Astrocyte (in vitro differentiated cells and primary cell): ENCODE measurements at regions not wholly inside any gene's neighbourhood (a gene's known extent, or its start where the extent isn't known, plus 50 kb on each side); places are given as distances from the start of the nearest gene placed in this dataset.

Experiments used
- DNase-seq: peaks from one replicate; pipeline ENCODE4 v3.0.0-alpha.2; 2010; ENCODE audit warnings: low read depth
- FAIRE-seq: peaks from 2 replicates; lab custom pipeline; 2011; peaks lifted over from hg19 to GRCh38; lab: Jason Lieb, UNC
- H2AFZ ChIP-seq: 2 replicates; pipeline ENCODE4 v1.6.0; 2012; ENCODE audit warnings: low read depth, low read length, inconsistent platforms
- H3K27ac ChIP-seq: 2 replicates; pipeline ENCODE4 v1.5.1; 2011; ENCODE audit warnings: low read depth, low read length, inconsistent platforms
- H3K27me3 ChIP-seq: 2 replicates; pipeline ENCODE4 v1.6.0; 2011; ENCODE audit warnings: low read length, inconsistent platforms; ENCODE audit not compliant: insufficient read depth
- H3K36me3 ChIP-seq: 2 replicates; pipeline ENCODE4 v1.5.1; 2011; ENCODE audit warnings: low read length, inconsistent platforms; ENCODE audit not compliant: insufficient read depth
- H3K4me1 ChIP-seq: 2 replicates; pipeline ENCODE4 v1.5.1; 2011; ENCODE audit warnings: low read length, inconsistent platforms; ENCODE audit not compliant: insufficient read depth
- H3K4me2 ChIP-seq: 2 replicates; pipeline ENCODE4 v1.6.0; 2012; ENCODE audit warnings: low read length, inconsistent platforms
- H3K4me3 ChIP-seq: 2 replicates; pipeline ENCODE4 v1.5.1; 2011; ENCODE audit warnings: low read depth, mild to moderate bottlenecking, low read length, inconsistent platforms; ENCODE audit not compliant: insufficient read depth
- H3K79me2 ChIP-seq: 2 replicates; pipeline ENCODE4 v1.6.0; 2012; ENCODE audit warnings: mild to moderate bottlenecking, low read length, inconsistent platforms; ENCODE audit not compliant: insufficient read depth
- H3K9ac ChIP-seq: 2 replicates; pipeline ENCODE4 v1.6.0; 2012; ENCODE audit warnings: mild to moderate bottlenecking, low read length, inconsistent platforms
- H3K9me3 ChIP-seq: 2 replicates; pipeline ENCODE4 v1.5.1; 2012; ENCODE audit warnings: low read depth, mild to moderate bottlenecking, low read length, inconsistent platforms; ENCODE audit not compliant: insufficient read depth
- H4K20me1 ChIP-seq: 2 replicates; pipeline ENCODE4 v1.6.0; 2012; ENCODE audit warnings: low read length, inconsistent platforms; ENCODE audit not compliant: insufficient read depth
- H3K27ac Mint-ChIP-seq: one replicate; pipeline ENCODE4 v1.8.0; 2021; ENCODE audit warnings: mild to moderate bottlenecking, mixed read lengths; ENCODE audit not compliant: unreplicated experiment
- H3K27me3 Mint-ChIP-seq: one replicate; pipeline ENCODE4 v1.8.0; 2021; ENCODE audit warnings: low read depth, mixed read lengths; ENCODE audit not compliant: unreplicated experiment
- H3K36me3 Mint-ChIP-seq: one replicate; pipeline ENCODE4 v1.8.0; 2021; ENCODE audit warnings: low read depth, mixed read lengths; ENCODE audit not compliant: unreplicated experiment
- H3K4me1 Mint-ChIP-seq: one replicate; pipeline ENCODE4 v1.8.0; 2021; ENCODE audit warnings: low read depth, mixed read lengths; ENCODE audit not compliant: unreplicated experiment
- H3K4me3 Mint-ChIP-seq: one replicate; pipeline ENCODE4 v1.8.0; 2021; ENCODE audit warnings: mild to moderate bottlenecking, moderate library complexity, mixed read lengths; ENCODE audit not compliant: unreplicated experiment
- H3K9me3 Mint-ChIP-seq: one replicate; pipeline ENCODE4 v1.8.0; 2021; ENCODE audit warnings: mild to moderate bottlenecking, mixed read lengths; ENCODE audit not compliant: unreplicated experiment
- EZH2 ChIP-seq: IDR thresholded peaks from 2 replicates; pipeline ENCODE4 v1.6.1; 2012; ENCODE audit warnings: mild to moderate bottlenecking, low read length, inconsistent platforms; ENCODE audit not compliant: insufficient read depth
- TF ChIP-seq, protein P1 (sequence below): IDR thresholded peaks from 2 replicates; pipeline ENCODE4 v1.5.1; 2011; ENCODE audit warnings: low read depth, mild to moderate bottlenecking, inconsistent platforms, low read length, moderate library complexity; ENCODE audit not compliant: insufficient read depth

DNA sequence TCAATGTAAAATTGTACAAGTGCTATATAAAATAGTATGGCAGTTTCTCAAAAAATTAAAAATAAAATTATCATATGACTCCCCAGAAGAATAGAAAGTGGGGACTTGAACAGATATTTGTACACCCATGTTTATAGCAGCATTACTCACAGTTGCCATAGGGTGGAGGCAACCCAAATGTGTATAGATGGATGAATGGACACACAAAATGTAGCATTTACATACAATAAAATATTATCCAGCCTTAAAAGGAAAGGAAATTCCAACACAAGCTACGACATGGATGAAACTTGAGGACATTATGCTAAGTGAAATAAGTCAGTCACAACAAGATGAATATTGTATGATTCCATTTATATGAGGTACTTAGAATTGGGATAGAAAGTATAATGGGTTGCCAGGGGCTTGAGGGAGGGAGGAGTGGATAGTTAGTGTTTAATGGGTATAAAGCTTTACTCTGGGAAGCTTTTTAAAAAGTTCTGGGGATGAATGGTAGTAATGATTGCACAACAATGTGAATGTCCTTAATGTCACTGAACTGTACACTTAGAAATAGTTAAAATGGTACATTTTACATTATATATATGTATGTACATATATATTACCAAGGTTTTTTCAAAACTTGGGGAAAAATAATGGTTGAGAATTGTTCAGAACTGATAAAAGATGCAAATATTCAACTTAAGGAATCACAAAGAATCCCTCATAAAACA, 53.0 kb upstream of the ADORA3 start:
- Mint-ChIP-seq H3K4me1 (peaks cover 26% of the 10 kb centered on the region), H3K36me3 (no peaks in the 10 kb centered on the region), H3K27me3 (no peaks in the 10 kb centered on the region), H3K9me3 (no peaks in the 10 kb centered on the region), H3K4me3 (no peak overlapping the region), H3K27ac (no peak overlapping the region)
- H3K36me3 ChIP-seq: no peaks in the 10 kb centered on the region
- no peak overlapping the region for H3K9ac ChIP-seq
- H3K4me3 ChIP-seq: no peak overlapping the region
- peaks cover 16% of the 10 kb centered on the region for H3K4me1 ChIP-seq
- H2AFZ ChIP-seq: no peak overlapping the region
- H3K9me3 ChIP-seq: no peaks in the 10 kb centered on the region
- DNase-seq: no peak
- H3K79me2 ChIP-seq: no peaks in the 10 kb centered on the region
- H4K20me1 ChIP-seq: no peaks in the 10 kb centered on the region
- no peaks in the 10 kb centered on the region for H3K27me3 ChIP-seq
- H3K4me2 ChIP-seq: no peak overlapping the region
- no peak for FAIRE-seq
- no peak overlapping the region for H3K27ac ChIP-seq
- TF ChIP-seq, protein P1, sequence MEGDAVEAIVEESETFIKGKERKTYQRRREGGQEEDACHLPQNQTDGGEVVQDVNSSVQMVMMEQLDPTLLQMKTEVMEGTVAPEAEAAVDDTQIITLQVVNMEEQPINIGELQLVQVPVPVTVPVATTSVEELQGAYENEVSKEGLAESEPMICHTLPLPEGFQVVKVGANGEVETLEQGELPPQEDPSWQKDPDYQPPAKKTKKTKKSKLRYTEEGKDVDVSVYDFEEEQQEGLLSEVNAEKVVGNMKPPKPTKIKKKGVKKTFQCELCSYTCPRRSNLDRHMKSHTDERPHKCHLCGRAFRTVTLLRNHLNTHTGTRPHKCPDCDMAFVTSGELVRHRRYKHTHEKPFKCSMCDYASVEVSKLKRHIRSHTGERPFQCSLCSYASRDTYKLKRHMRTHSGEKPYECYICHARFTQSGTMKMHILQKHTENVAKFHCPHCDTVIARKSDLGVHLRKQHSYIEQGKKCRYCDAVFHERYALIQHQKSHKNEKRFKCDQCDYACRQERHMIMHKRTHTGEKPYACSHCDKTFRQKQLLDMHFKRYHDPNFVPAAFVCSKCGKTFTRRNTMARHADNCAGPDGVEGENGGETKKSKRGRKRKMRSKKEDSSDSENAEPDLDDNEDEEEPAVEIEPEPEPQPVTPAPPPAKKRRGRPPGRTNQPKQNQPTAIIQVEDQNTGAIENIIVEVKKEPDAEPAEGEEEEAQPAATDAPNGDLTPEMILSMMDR: no peak
- TF ChIP-seq EZH2: no peak

DNA sequence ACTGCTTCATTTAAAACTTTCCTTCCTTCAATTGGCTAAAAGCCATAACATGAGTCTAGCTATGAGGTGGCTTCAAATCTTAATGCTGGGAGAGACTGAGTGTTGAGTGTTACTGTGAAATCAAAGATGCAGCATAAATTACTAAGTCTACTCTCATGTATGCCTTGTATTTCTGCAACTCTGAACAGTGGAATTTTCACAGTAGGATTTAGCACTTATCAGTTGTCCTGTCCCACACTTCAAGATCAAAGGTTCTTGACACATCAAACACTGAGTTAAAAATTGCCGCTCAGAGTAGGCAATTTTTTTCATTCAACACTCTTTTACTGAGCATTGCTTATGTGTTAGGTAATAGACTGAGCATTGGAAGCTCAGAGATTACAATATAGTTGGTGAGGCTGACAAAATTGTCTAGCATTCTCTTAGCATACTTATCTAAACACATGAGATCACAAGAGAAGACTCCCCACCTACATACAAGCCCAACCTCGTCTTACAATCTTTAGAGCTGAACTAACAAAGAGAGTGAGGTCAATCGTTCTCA, 56.4 kb upstream of the ADORA3 start:
- Mint-ChIP-seq H3K27me3 (no peaks in the 10 kb centered on the region), H3K9me3 (no peaks in the 10 kb centered on the region), H3K36me3 (no peaks in the 10 kb centered on the region), H3K4me3 (no peak overlapping the region), H3K27ac (peak overlapping the region; percentile 88), H3K4me1 (peaks cover 23% of the 10 kb centered on the region)
- Histone ChIP-seq H3K9me3 (no peaks in the 10 kb centered on the region), H3K79me2 (no peaks in the 10 kb centered on the region), H3K36me3 (no peaks in the 10 kb centered on the region), H2AFZ (peak overlapping the region; percentile 14), H4K20me1 (no peaks in the 10 kb centered on the region), H3K4me1 (peaks cover 28% of the 10 kb centered on the region), H3K4me3 (no peak overlapping the region), H3K4me2 (peak overlapping the region; percentile 64), H3K27me3 (no peaks in the 10 kb centered on the region), H3K27ac (peak overlapping the region; percentile 72), H3K9ac (peak overlapping the region; percentile 53)
- DNase-seq (peak; percentile 90), FAIRE-seq (peak; percentile 59)
- TF ChIP-seq EZH2: no peak
- TF ChIP-seq, protein P1: no peak

DNA sequence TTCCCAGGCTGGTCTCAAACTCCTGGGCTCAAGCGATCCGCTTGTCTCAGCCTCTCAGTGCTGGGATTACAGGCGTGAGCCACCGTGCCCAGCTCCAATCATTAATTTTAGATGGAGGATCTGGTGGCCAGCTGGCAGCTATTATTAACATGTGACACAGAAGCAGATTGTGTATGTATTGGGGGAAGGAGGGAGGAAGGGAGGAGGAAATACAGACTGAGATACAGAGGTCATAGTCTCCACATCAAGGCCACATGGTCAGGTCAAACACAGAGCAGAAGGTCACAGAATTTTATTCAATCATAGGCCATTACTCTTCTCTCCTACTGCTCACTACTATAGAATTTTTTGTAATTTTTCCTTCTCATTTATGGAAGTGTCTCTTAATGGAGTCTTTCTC, 57.9 kb upstream of the ADORA3 start:
- Histone ChIP-seq H2AFZ (no peak overlapping the region), H3K27me3 (no peaks in the 10 kb centered on the region), H3K27ac (no peak overlapping the region), H3K4me2 (no peak overlapping the region), H3K36me3 (no peaks in the 10 kb centered on the region), H3K9me3 (no peaks in the 10 kb centered on the region), H3K4me3 (no peak overlapping the region), H3K9ac (no peak overlapping the region), H3K4me1 (peaks cover 41% of the 10 kb centered on the region), H4K20me1 (no peaks in the 10 kb centered on the region), H3K79me2 (no peaks in the 10 kb centered on the region)
- TF ChIP-seq, protein P1: no peak
- TF ChIP-seq EZH2: no peak
- H3K36me3 Mint-ChIP-seq: no peaks in the 10 kb centered on the region
- no peak overlapping the region for H3K4me3 Mint-ChIP-seq
- DNase-seq (no peak), FAIRE-seq (no peak)
- H3K27me3 Mint-ChIP-seq: no peaks in the 10 kb centered on the region
- H3K9me3 Mint-ChIP-seq: no peaks in the 10 kb centered on the region
- H3K4me1 Mint-ChIP-seq: peaks cover 35% of the 10 kb centered on the region
- H3K27ac Mint-ChIP-seq: peak overlapping the region; percentile 31
